ENCODE measurements at regions not wholly inside any gene's neighbourhood (a gene's known extent, or its start where the extent isn't known, plus 50 kb on each side); places are given as distances from the start of the nearest gene placed in this dataset.
A peak's percentile ranks its signal among the peaks of the same experiment; 100 is the strongest.

- FAIRE-seq (no peak), DNase-seq (ENCODE audit: extremely low spot score, insufficient read length, low read depth) (no peak)
Observed at GRCh38 chr17:77435272-77436057, 294.7 kb downstream of the SEC14L1 start.

- no peak for FAIRE-seq
- no peak for DNase-seq (ENCODE audit: extremely low spot score, insufficient read length, low read depth)
Observed at GRCh38 chr17:77436058-77436442, 295.3 kb downstream of the SEC14L1 start.

- DNase-seq (ENCODE audit: extremely low spot score, insufficient read length, low read depth) (no peak), FAIRE-seq (no peak)
Observed at GRCh38 chr17:77436481-77436880, 295.7 kb downstream of the SEC14L1 start.

- peak; percentile 18 for FAIRE-seq
- DNase-seq (ENCODE audit: extremely low spot score, insufficient read length, low read depth): no peak
Observed at GRCh38 chr17:77437017-77437416, 296.2 kb downstream of the SEC14L1 start.

GRCh38 chr17:77437747-77438146 is 297.0 kb downstream of the SEC14L1 start:
- no peak for DNase-seq (ENCODE audit: extremely low spot score, insufficient read length, low read depth)
- no peak for FAIRE-seq

- no peak for FAIRE-seq
Observed at GRCh38 chr17:77438241-77439188, 297.7 kb downstream of the SEC14L1 start.

GRCh38 chr17:77439189-77440018 is 298.6 kb downstream of the SEC14L1 start:
- no peak for FAIRE-seq
- no peak for DNase-seq (ENCODE audit: extremely low spot score, insufficient read length, low read depth)

More at GRCh38 chr17:77438241-77439188, 297.7 kb downstream of the SEC14L1 start:
- no peak for DNase-seq (ENCODE audit: extremely low spot score, insufficient read length, low read depth)

GRCh38 chr17:77440560-77440981 is 299.8 kb downstream of the SEC14L1 start:
- no peak for DNase-seq (ENCODE audit: extremely low spot score, insufficient read length, low read depth)
- FAIRE-seq: no peak

GRCh38 chr17:77441130-77441920 is 300.6 kb downstream of the SEC14L1 start:
- DNase-seq (ENCODE audit: extremely low spot score, insufficient read length, low read depth): no peak
- peak; percentile 100 for FAIRE-seq

GRCh38 chr17:77441940-77442339 is 301.2 kb downstream of the SEC14L1 start:
- FAIRE-seq: no peak

GRCh38 chr17:77442976-77443747 is 302.4 kb downstream of the SEC14L1 start:
- FAIRE-seq (no peak), DNase-seq (ENCODE audit: extremely low spot score, insufficient read length, low read depth) (no peak)

More at GRCh38 chr17:77441940-77442339, 301.2 kb downstream of the SEC14L1 start:
- no peak for DNase-seq (ENCODE audit: extremely low spot score, insufficient read length, low read depth)

GRCh38 chr17:77443748-77444260 is 303.0 kb downstream of the SEC14L1 start:
- DNase-seq (ENCODE audit: extremely low spot score, insufficient read length, low read depth): no peak
- FAIRE-seq: no peak

- FAIRE-seq (no peak), DNase-seq (ENCODE audit: extremely low spot score, insufficient read length, low read depth) (no peak)
Observed at GRCh38 chr17:77444628-77444983, 303.8 kb downstream of the SEC14L1 start.

- DNase-seq (ENCODE audit: extremely low spot score, insufficient read length, low read depth) (no peak), FAIRE-seq (peak; percentile 99)
Observed at GRCh38 chr17:77444984-77445759, 304.4 kb downstream of the SEC14L1 start.

GRCh38 chr17:77445760-77446532 is 305.2 kb downstream of the SEC14L1 start:
- no peak for FAIRE-seq

GRCh38 chr17:77446940-77447634 is 306.3 kb downstream of the SEC14L1 start:
- no peak for FAIRE-seq
- DNase-seq (ENCODE audit: extremely low spot score, insufficient read length, low read depth): no peak

More at GRCh38 chr17:77445760-77446532, 305.2 kb downstream of the SEC14L1 start:
- DNase-seq (ENCODE audit: extremely low spot score, insufficient read length, low read depth): no peak
